WI38 (cell line): ENCODE measurements at regions not wholly inside any gene's neighbourhood (a gene's known extent, or its start where the extent isn't known, plus 50 kb on each side); places are given as distances from the start of the nearest gene placed in this dataset.

ENCODE experiments used
- H3K4me3 ChIP-seq: 2 replicates; pipeline ENCODE4 v1.5.1; 2011; ENCODE audit warnings: low read depth, mild to moderate bottlenecking, control low read depth, low read length
- CTCF ChIP-seq: IDR thresholded peaks from 2 replicates; pipeline ENCODE4 v1.5.1; 2012; ENCODE audit warnings: low read depth, mild to moderate bottlenecking, control low read depth, low read length

- no peak for TF ChIP-seq CTCF
- H3K4me3 ChIP-seq, result no peak overlapping the region
Observed at GRCh38 chr6:139925894-139926641, 551.6 kb upstream of the CITED2 start.

- no peak overlapping the region for H3K4me3 ChIP-seq
- no peak for TF ChIP-seq CTCF
Observed at GRCh38 chr6:139923964-139924475, 549.6 kb upstream of the CITED2 start.

GRCh38 chr6:139922236-139922635 lies 547.8 kb upstream of the CITED2 start:
- TF ChIP-seq CTCF, result no peak

GRCh38 chr6:139920776-139921100 lies 546.3 kb upstream of the CITED2 start:
- no peak for TF ChIP-seq CTCF
- H3K4me3 ChIP-seq, result no peak overlapping the region

More at GRCh38 chr6:139922236-139922635, 547.8 kb upstream of the CITED2 start:
- H3K4me3 ChIP-seq, result no peak overlapping the region

GRCh38 chr6:139920027-139920775 lies 545.8 kb upstream of the CITED2 start:
- no peak overlapping the region for H3K4me3 ChIP-seq
- TF ChIP-seq CTCF, result no peak

- no peak for TF ChIP-seq CTCF
- H3K4me3 ChIP-seq, result no peak overlapping the region
Observed at GRCh38 chr6:139919107-139920026, 544.9 kb upstream of the CITED2 start.
